GM23338 (cell line): ENCODE measurements at regions not wholly inside any gene's neighbourhood (a gene's known extent, or its start where the extent isn't known, plus 50 kb on each side); places are given as distances from the start of the nearest gene placed in this dataset.

Experiments
- ATAC-seq: fragments of 200-7000 bp; cut with Tn5 transposase; 3 replicates; pipeline ENCODE4 v1.9.1; 2020
- DNase-seq: peaks from one replicate; pipeline ENCODE4 v3.0.0-alpha.2; 2015; ENCODE audit warnings: low spot score
- H2AFZ ChIP-seq: fragments of 200-600 bp; sonication (generic); 2 replicates; pipeline ENCODE4 v1.8.0; 2016; ENCODE audit warnings: antibody characterized with exemption, mild to moderate bottlenecking, moderate library complexity
- H3F3A ChIP-seq: fragments of 200-600 bp; sonication (generic); replicated peaks from 2 replicates; pipeline ENCODE4 v1.8.0; 2017; ENCODE audit warnings: antibody characterized with exemption, mixed run types, low read depth
- H3K27ac ChIP-seq: fragments of 200-600 bp; sonication (generic); 2 replicates; pipeline ENCODE4 v1.6.1; 2016; ENCODE audit warnings: low read depth
- H3K27me3 ChIP-seq: fragments of 200-600 bp; sonication (generic); 2 replicates; pipeline ENCODE4 v1.8.0; 2016; ENCODE audit warnings: mild to moderate bottlenecking, mixed run types, moderate library complexity; ENCODE audit not compliant: insufficient read depth
- H3K36me3 ChIP-seq: fragments of 200-600 bp; sonication (generic); 2 replicates; pipeline ENCODE4 v1.8.0; 2016; ENCODE audit warnings: mild to moderate bottlenecking; ENCODE audit not compliant: insufficient read depth
- H3K4me1 ChIP-seq: fragments of 200-600 bp; sonication (generic); 2 replicates; pipeline ENCODE4 v1.8.0; 2016; ENCODE audit warnings: mild to moderate bottlenecking, moderate library complexity; ENCODE audit not compliant: insufficient read depth
- H3K4me2 ChIP-seq: fragments of 200-600 bp; sonication (generic); 2 replicates; pipeline ENCODE4 v1.7.1; 2017; ENCODE audit warnings: mixed run types
- H3K4me3 ChIP-seq: fragments of 200-600 bp; sonication (generic); 2 replicates; pipeline ENCODE4 v1.6.1; 2016; ENCODE audit warnings: mixed run types
- H3K79me2 ChIP-seq: fragments of 200-600 bp; sonication (generic); replicated peaks from 2 replicates; pipeline ENCODE4 v1.8.0; 2017; ENCODE audit warnings: mild to moderate bottlenecking; ENCODE audit not compliant: insufficient read depth
- H3K9me2 ChIP-seq: fragments of 200-600 bp; sonication (generic); 2 replicates; pipeline ENCODE4 v1.8.0; 2017; ENCODE audit not compliant: insufficient read depth
- H4K20me1 ChIP-seq: fragments of 200-600 bp; sonication (generic); replicated peaks from 2 replicates; pipeline ENCODE4 v1.8.0; 2017; ENCODE audit warnings: mild to moderate bottlenecking; ENCODE audit not compliant: insufficient read depth
- H3K27ac Mint-ChIP-seq: 2 replicates; pipeline ENCODE4 v1.8.0; 2020; ENCODE audit warnings: inconsistent platforms, mild to moderate bottlenecking, moderate library complexity, mixed read lengths
- H3K27me3 Mint-ChIP-seq: 3 replicates; pipeline ENCODE4 v1.8.0; 2022; ENCODE audit warnings: low read depth, mild to moderate bottlenecking, moderate library complexity, mixed read lengths, inconsistent platforms; ENCODE audit not compliant: insufficient read depth, poor library complexity
- H3K36me3 Mint-ChIP-seq: 3 replicates; pipeline ENCODE4 v1.8.0; 2021; ENCODE audit warnings: low read depth, mild to moderate bottlenecking, inconsistent platforms, moderate library complexity, mixed read lengths
- H3K4me1 Mint-ChIP-seq: 3 replicates; pipeline ENCODE4 v1.8.0; 2020; ENCODE audit warnings: mild to moderate bottlenecking, inconsistent platforms, mixed read lengths
- H3K4me3 Mint-ChIP-seq: 3 replicates; pipeline ENCODE4 v1.8.0; 2021; ENCODE audit warnings: moderate library complexity, mild to moderate bottlenecking, inconsistent platforms, mixed read lengths
- H3K9me3 Mint-ChIP-seq: 3 replicates; pipeline ENCODE4 v1.8.0; 2020; ENCODE audit warnings: moderate library complexity, mild to moderate bottlenecking, inconsistent platforms, mixed read lengths
- CREB1 ChIP-seq: fragments of 250-450 bp; sonication (Bioruptor Pico); IDR thresholded peaks from 2 replicates; pipeline ENCODE4 v1.5.0; 2020; ENCODE audit warnings: low read depth, mild to moderate bottlenecking, moderate library complexity
- CTCF ChIP-seq, 2 experiments: fragments of 200-600 bp in 1 of 2; sonication (generic) in 1 of 2; conservative IDR thresholded peaks; 2 replicates each; pipeline versions ENCODE4 v1.5.1 to v1.6.1; 2016 to 2017; ENCODE audit warnings: antibody characterized with exemption in 2 of 2, low read depth in 2 of 2, mild to moderate bottlenecking in 2 of 2, moderate library complexity in 1 of 2
- ETS1 ChIP-seq: IDR thresholded peaks from 2 replicates; pipeline ENCODE4 v1.6.1; 2016; ENCODE audit warnings: antibody characterized with exemption
- EZH2 ChIP-seq: fragments of 200-600 bp; sonication (generic); IDR thresholded peaks from one replicate; pipeline ENCODE4 v1.8.0; 2017; ENCODE audit warnings: antibody characterized with exemption, mild to moderate bottlenecking, low read depth; ENCODE audit not compliant: unreplicated experiment
- EZH2phosphoT487 ChIP-seq: fragments of 200-600 bp; sonication (generic); IDR thresholded peaks from one replicate; pipeline ENCODE4 v1.8.1; 2018; ENCODE audit warnings: antibody characterized with exemption; ENCODE audit not compliant: unreplicated experiment
- JUNB ChIP-seq: IDR thresholded peaks from one replicate; pipeline ENCODE4 v1.6.1; 2016; ENCODE audit warnings: antibody characterized with exemption; ENCODE audit not compliant: unreplicated experiment
- NANOG ChIP-seq: IDR thresholded peaks from 2 replicates; pipeline ENCODE4 v1.6.1; 2016; ENCODE audit warnings: antibody characterized with exemption, borderline replicate concordance
- POLR2AphosphoS5 ChIP-seq: IDR thresholded peaks from 2 replicates; pipeline ENCODE4 v1.6.1; 2016; ENCODE audit warnings: antibody characterized with exemption, low read depth
- REST ChIP-seq: IDR thresholded peaks from one replicate; pipeline ENCODE4 v1.6.1; 2018; ENCODE audit warnings: antibody characterized with exemption; ENCODE audit not compliant: unreplicated experiment
- STAT1 ChIP-seq: IDR thresholded peaks from one replicate; pipeline ENCODE4 v1.6.1; 2016; ENCODE audit warnings: antibody characterized with exemption; ENCODE audit not compliant: unreplicated experiment
- ZNF114 ChIP-seq: fragments of 250-450 bp; sonication (Bioruptor Pico); IDR thresholded peaks from 2 replicates; pipeline ENCODE4 v1.5.0; 2020; ENCODE audit warnings: mild to moderate bottlenecking, moderate library complexity
- ZNF331 ChIP-seq: fragments of 250-450 bp; sonication (Bioruptor Pico); IDR thresholded peaks from 2 replicates; pipeline ENCODE4 v1.5.0; 2020; ENCODE audit warnings: low read depth, mild to moderate bottlenecking, moderate library complexity
- TF ChIP-seq, protein P1 (sequence below): fragments of 250-450 bp; sonication (Bioruptor Pico); IDR thresholded peaks from 2 replicates; pipeline ENCODE4 v1.5.0; 2020; ENCODE audit warnings: mild to moderate bottlenecking, moderate library complexity

GRCh38 chr4:65921180-65921579, 250.9 kb upstream of the EPHA5 start:
- Histone ChIP-seq H3K4me2 (no peak overlapping the region), H3F3A (no peaks in the 10 kb centered on the region), H2AFZ (no peak overlapping the region), H3K27me3 (no peaks in the 10 kb centered on the region), H3K36me3 (no peaks in the 10 kb centered on the region), H3K4me3 (no peak overlapping the region), H3K79me2 (no peaks in the 10 kb centered on the region), H4K20me1 (no peaks in the 10 kb centered on the region), H3K4me1 (peaks cover 20% of the 10 kb centered on the region), H3K9me2 (peaks cover 12% of the 10 kb centered on the region), H3K27ac (no peak overlapping the region)
- Mint-ChIP-seq H3K9me3 (peaks cover 8% of the 10 kb centered on the region; the same call in 2 of the 3 replicates), H3K27ac (no peak overlapping the region; the same call in 1 of the 2 replicates), H3K27me3 (no peaks in the 10 kb centered on the region), H3K4me1 (peaks cover 29% of the 10 kb centered on the region), H3K4me3 (no peak overlapping the region), H3K36me3 (peaks cover 10% of the 10 kb centered on the region; the same call in 1 of the 3 replicates)
- DNase-seq = no peak
- no peak for ATAC-seq
- TF ChIP-seq NANOG = no peak
- no peak for TF ChIP-seq JUNB
- TF ChIP-seq POLR2AphosphoS5 = no peak
- no peak for TF ChIP-seq STAT1
- TF ChIP-seq EZH2 = no peak
- TF ChIP-seq EZH2phosphoT487 = no peak
- TF ChIP-seq ZNF114 (CRISPR knock-in tag) = no peak
- TF ChIP-seq, protein P1, sequence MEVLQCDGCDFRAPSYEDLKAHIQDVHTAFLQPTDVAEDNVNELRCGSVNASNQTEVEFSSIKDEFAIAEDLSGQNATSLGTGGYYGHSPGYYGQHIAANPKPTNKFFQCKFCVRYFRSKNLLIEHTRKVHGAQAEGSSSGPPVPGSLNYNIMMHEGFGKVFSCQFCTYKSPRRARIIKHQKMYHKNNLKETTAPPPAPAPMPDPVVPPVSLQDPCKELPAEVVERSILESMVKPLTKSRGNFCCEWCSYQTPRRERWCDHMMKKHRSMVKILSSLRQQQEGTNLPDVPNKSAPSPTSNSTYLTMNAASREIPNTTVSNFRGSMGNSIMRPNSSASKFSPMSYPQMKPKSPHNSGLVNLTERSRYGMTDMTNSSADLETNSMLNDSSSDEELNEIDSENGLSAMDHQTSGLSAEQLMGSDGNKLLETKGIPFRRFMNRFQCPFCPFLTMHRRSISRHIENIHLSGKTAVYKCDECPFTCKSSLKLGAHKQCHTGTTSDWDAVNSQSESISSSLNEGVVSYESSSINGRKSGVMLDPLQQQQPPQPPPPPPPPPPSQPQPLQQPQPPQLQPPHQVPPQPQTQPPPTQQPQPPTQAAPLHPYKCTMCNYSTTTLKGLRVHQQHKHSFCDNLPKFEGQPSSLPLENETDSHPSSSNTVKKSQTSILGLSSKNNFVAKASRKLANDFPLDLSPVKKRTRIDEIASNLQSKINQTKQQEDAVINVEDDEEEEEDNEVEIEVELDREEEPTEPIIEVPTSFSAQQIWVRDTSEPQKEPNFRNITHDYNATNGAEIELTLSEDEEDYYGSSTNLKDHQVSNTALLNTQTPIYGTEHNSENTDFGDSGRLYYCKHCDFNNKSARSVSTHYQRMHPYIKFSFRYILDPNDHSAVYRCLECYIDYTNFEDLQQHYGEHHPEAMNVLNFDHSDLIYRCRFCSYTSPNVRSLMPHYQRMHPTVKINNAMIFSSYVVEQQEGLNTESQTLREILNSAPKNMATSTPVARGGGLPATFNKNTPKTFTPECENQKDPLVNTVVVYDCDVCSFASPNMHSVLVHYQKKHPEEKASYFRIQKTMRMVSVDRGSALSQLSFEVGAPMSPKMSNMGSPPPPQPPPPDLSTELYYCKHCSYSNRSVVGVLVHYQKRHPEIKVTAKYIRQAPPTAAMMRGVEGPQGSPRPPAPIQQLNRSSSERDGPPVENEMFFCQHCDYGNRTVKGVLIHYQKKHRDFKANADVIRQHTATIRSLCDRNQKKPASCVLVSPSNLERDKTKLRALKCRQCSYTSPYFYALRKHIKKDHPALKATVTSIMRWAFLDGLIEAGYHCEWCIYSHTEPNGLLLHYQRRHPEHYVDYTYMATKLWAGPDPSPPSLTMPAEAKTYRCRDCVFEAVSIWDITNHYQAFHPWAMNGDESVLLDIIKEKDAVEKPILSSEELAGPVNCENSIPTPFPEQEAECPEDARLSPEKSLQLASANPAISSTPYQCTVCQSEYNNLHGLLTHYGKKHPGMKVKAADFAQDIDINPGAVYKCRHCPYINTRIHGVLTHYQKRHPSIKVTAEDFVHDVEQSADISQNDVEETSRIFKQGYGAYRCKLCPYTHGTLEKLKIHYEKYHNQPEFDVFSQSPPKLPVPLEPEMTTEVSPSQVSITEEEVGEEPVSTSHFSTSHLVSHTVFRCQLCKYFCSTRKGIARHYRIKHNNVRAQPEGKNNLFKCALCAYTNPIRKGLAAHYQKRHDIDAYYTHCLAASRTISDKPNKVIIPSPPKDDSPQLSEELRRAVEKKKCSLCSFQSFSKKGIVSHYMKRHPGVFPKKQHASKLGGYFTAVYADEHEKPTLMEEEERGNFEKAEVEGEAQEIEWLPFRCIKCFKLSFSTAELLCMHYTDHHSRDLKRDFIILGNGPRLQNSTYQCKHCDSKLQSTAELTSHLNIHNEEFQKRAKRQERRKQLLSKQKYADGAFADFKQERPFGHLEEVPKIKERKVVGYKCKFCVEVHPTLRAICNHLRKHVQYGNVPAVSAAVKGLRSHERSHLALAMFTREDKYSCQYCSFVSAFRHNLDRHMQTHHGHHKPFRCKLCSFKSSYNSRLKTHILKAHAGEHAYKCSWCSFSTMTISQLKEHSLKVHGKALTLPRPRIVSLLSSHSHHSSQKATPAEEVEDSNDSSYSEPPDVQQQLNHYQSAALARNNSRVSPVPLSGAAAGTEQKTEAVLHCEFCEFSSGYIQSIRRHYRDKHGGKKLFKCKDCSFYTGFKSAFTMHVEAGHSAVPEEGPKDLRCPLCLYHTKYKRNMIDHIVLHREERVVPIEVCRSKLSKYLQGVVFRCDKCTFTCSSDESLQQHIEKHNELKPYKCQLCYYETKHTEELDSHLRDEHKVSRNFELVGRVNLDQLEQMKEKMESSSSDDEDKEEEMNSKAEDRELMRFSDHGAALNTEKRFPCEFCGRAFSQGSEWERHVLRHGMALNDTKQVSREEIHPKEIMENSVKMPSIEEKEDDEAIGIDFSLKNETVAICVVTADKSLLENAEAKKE = no peak
- TF ChIP-seq ZNF331 (CRISPR knock-in tag) = no peak
- TF ChIP-seq REST = no peak
- no peak for TF ChIP-seq CREB1 (CRISPR knock-in tag)
- no peak for TF ChIP-seq CTCF (conservative IDR thresholded peaks at IDR 0.05; ENCODE audit: low read depth in 2 of 2)
- no peak for TF ChIP-seq ETS1
